ENCODE measurements at regions not wholly inside any gene's neighbourhood (a gene's known extent, or its start where the extent isn't known, plus 50 kb on each side); places are given as distances from the start of the nearest gene placed in this dataset.

GRCh38 chr20:41678799-41679198 is 60.6 kb upstream of the CHD6 start:
- TF ChIP-seq POLR2A (IDR thresholded peaks at IDR 0.05) (no peak), CTCF (IDR thresholded peaks at IDR 0.05) (no peak)

All from Peyer's patch (tissue), 4 donors.